ENCODE measurements at regions not wholly inside any gene's neighbourhood (a gene's known extent, or its start where the extent isn't known, plus 50 kb on each side); places are given as distances from the start of the nearest gene placed in this dataset.

GRCh38 chr1:219441884-219442283, 171.0 kb downstream of the ZC3H11B start:
- ChIA-PET POLR2A (no interaction called here), CTCF (no interaction called here)
- Mint-ChIP-seq H3K27ac (no peak overlapping the region), H3K27me3 (no peaks in the 10 kb centered on the region), H3K36me3 (ENCODE audit: low read depth) (no peaks in the 10 kb centered on the region), H3K4me3 (no peak overlapping the region), H3K9me3 (no peaks in the 10 kb centered on the region), H3K4me1 (ENCODE audit: low read depth) (no peaks in the 10 kb centered on the region)
- DNase-seq (no peak), ATAC-seq (ENCODE audit: poor library complexity) (no peak)
- intact Hi-C loops (cut with DNase I, micrococcal nuclease), result no loop called here
- no peaks in the 10 kb centered on the region for H3K27me3 ChIP-seq (ENCODE audit: control insufficient read depth in 1 of 2, insufficient read depth in 2 of 2, low read length in 2 of 2)
- TF ChIP-seq CTCF (IDR thresholded peaks at IDR 0.05), result no peak
- H3K36me3 ChIP-seq (ENCODE audit: insufficient read depth, low read length), result no peaks in the 10 kb centered on the region
- no peaks in the 10 kb centered on the region for H3K9me3 ChIP-seq (ENCODE audit: control insufficient read depth in 1 of 2, insufficient read depth in 1 of 2, low read length in 2 of 2)
- H3K4me3 ChIP-seq (ENCODE audit: low read length), result no peak overlapping the region
- H3K27ac ChIP-seq (ENCODE audit: low read depth in 1 of 2, low read length in 2 of 2), result no peak overlapping the region
- no peaks in the 10 kb centered on the region for H3K4me1 ChIP-seq (ENCODE audit: insufficient read depth, low read length)

GRCh38 chr1:219439376-219439775, 173.5 kb downstream of the ZC3H11B start:
- no peak for ATAC-seq (ENCODE audit: poor library complexity)
- Histone ChIP-seq H3K4me1 (ENCODE audit: insufficient read depth, low read length) (no peaks in the 10 kb centered on the region), H3K27me3 (ENCODE audit: control insufficient read depth in 1 of 2, insufficient read depth in 2 of 2, low read length in 2 of 2) (no peaks in the 10 kb centered on the region), H3K27ac (ENCODE audit: low read depth in 1 of 2, low read length in 2 of 2) (no peak overlapping the region), H3K9me3 (ENCODE audit: control insufficient read depth in 1 of 2, insufficient read depth in 1 of 2, low read length in 2 of 2) (no peaks in the 10 kb centered on the region), H3K4me3 (ENCODE audit: low read length) (no peak overlapping the region), H3K36me3 (ENCODE audit: insufficient read depth, low read length) (no peaks in the 10 kb centered on the region)
- intact Hi-C loops (cut with DNase I, micrococcal nuclease), result no loop called here
- no peak for TF ChIP-seq CTCF (IDR thresholded peaks at IDR 0.05)
- no peak for DNase-seq
- Mint-ChIP-seq H3K27ac (no peak overlapping the region), H3K9me3 (no peaks in the 10 kb centered on the region), H3K36me3 (ENCODE audit: low read depth) (no peaks in the 10 kb centered on the region), H3K4me1 (ENCODE audit: low read depth) (no peaks in the 10 kb centered on the region), H3K27me3 (no peaks in the 10 kb centered on the region), H3K4me3 (no peak overlapping the region)
- POLR2A ChIA-PET, result no interaction called here
- CTCF ChIA-PET, result no interaction called here

- no peaks in the 10 kb centered on the region for H3K27me3 Mint-ChIP-seq
- no peaks in the 10 kb centered on the region for H3K27me3 ChIP-seq (ENCODE audit: control insufficient read depth in 1 of 2, insufficient read depth in 2 of 2, low read length in 2 of 2)
- H3K4me1 ChIP-seq (ENCODE audit: insufficient read depth, low read length), result no peaks in the 10 kb centered on the region
- no peak overlapping the region for H3K27ac Mint-ChIP-seq
- ATAC-seq (ENCODE audit: poor library complexity), result no peak
- no peaks in the 10 kb centered on the region for H3K36me3 ChIP-seq (ENCODE audit: insufficient read depth, low read length)
- H3K27ac ChIP-seq (ENCODE audit: low read depth in 1 of 2, low read length in 2 of 2), result no peak overlapping the region
- H3K4me3 ChIP-seq (ENCODE audit: low read length), result no peak overlapping the region
- TF ChIP-seq CTCF (IDR thresholded peaks at IDR 0.05), result no peak
- H3K4me3 Mint-ChIP-seq, result no peak overlapping the region
- ChIA-PET CTCF (no interaction called here), POLR2A (no interaction called here)
- H3K9me3 ChIP-seq (ENCODE audit: control insufficient read depth in 1 of 2, insufficient read depth in 1 of 2, low read length in 2 of 2), result no peaks in the 10 kb centered on the region
- H3K4me1 Mint-ChIP-seq (ENCODE audit: low read depth), result no peaks in the 10 kb centered on the region
- H3K9me3 Mint-ChIP-seq, result no peaks in the 10 kb centered on the region
- intact Hi-C loops (cut with DNase I, micrococcal nuclease), result no loop called here
- no peaks in the 10 kb centered on the region for H3K36me3 Mint-ChIP-seq (ENCODE audit: low read depth)
- DNase-seq, result no peak
These were observed 174.5 kb downstream of the ZC3H11B start for GRCh38 chr1:219438386-219438785.
